ENCODE measurements at regions not wholly inside any gene's neighbourhood (a gene's known extent, or its start where the extent isn't known, plus 50 kb on each side); places are given as distances from the start of the nearest gene placed in this dataset.
"Not testable (repeated sequence)": the region's sequence is repeated elsewhere in the genome, so short reads cannot be mapped to it uniquely, and the experiment has no call there.

GRCh38 chr19:30857388-30857787 lies 485.2 kb downstream of the ZNF536 start:
- no peak for DNase-seq

- no peak for DNase-seq
These were observed 484.6 kb downstream of the ZNF536 start for GRCh38 chr19:30856786-30857185.

- no peak for DNase-seq
These were observed 484.2 kb downstream of the ZNF536 start for GRCh38 chr19:30856376-30856775.

- DNase-seq: no peak
These were observed 483.3 kb downstream of the ZNF536 start for GRCh38 chr19:30855442-30855841.

DNA sequence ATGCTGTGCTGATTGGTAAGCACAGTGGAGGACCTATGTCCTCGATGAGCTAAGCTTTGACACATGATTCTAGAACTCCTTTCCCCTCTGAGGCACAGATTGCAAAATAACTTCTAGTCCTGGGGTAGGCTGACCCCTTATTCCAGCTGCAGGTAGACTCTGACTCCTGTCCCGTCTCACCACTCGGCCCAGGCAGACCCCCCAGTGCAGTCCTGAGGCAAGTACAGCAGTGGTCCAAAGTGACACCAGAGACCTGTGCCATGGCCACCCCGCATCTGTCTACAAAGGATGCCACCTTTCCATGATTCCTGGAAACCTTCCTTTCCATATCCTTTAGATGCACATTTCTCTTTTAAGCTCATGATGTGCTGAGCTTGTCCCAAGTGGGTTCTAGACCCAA lies 482.5 kb downstream of the ZNF536 start:
- DNase-seq: no peak

DNA sequence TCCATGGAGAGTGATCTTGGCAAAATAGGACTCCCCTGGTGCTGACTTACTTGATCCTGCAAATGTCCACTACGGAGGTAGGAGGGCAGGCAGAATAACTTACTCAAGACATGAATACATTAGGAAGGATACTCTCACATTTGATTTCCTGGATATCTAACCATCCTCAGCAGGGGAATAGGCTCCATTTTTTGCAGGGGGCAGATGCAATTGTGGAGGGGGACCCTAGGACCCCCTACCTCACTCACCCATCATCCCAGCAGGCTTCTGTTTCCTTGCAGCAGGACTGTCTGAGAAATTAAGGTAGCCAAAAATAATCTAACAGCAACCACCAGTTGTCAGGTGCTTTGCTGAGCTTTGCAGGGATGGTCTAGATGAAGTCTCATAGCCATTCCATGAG lies 482.0 kb downstream of the ZNF536 start:
- DNase-seq: no peak

DNA sequence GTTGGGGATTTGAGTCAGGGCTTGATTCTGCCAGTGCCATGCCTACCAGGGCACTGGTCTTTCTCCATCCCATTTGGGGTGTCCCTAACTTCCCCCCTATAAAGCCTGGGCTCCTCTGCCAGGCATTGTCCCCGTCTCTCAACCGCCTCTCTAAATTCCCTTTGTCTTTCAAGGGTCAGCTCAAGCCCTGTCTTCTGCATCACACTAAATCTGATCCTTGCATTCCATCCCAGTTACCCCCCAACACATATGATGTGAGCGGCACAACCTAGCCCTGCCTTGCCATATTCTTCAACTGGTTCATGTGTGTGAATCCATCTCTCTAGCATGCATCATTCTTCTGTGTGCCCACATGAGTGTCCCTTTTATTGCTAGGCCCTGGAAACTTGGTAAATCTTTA lies 480.9 kb downstream of the ZNF536 start:
- no peak for DNase-seq

- no peak for DNase-seq
These were observed 480.0 kb downstream of the ZNF536 start for GRCh38 chr19:30852168-30852567.

GRCh38 chr19:30851646-30852045 lies 479.5 kb downstream of the ZNF536 start:
- no peak for DNase-seq

DNA sequence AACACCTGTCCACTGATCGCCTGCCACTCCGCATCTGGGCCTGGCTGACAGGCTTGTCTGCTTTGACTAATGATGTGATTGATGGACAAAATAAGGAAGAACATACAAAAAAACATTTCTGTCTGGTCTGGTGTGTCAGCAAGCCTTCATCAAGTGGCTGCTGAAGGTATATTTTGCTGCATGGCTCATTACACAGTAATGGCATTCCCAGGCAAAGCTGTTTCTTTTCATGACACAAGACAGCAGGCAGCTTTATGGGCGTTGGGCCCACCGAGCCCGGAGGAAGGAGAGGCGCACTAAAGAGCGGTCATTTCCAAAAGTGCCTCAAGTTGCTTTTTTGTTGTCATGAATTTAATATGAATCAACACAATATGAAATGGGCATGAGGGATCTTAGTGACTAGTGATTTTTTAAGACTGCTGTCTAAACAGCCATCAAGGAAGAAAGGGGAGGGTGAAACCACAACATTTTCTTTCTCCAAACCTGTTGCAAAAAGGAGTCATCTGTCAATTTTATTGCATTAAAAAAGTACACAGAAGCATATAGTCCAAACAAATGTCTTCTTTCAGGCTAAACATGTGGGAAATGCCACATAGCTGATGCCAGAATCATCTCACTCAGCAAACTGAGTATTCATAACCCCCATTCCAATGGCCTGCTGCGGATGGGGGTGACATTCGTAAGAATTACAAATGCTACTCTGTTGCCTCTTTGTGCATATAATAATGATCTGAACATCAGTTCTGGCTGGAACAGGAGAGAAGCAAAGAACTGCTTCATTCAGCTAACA lies 476.6 kb downstream of the ZNF536 start:
- no peak for DNase-seq

DNA sequence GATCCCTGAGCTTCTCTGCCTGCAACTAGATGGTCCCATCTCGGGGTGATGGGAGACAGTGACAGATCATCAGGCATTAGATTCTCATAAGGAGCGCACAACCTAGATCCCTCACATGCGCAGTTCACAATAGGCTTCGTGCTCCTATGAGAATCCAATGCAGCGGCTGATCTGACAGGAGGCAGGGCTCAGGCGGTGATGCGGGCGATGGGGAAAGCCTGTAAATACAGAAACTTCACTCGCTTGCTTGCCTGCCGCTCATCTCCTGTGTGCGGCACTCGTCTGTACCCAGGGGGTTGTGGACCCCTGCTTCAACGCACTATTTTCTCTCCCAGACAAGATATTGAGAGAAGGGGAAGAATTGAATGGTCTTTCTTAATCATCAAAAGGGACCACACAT lies 473.9 kb downstream of the ZNF536 start:
- no peak for DNase-seq

DNA sequence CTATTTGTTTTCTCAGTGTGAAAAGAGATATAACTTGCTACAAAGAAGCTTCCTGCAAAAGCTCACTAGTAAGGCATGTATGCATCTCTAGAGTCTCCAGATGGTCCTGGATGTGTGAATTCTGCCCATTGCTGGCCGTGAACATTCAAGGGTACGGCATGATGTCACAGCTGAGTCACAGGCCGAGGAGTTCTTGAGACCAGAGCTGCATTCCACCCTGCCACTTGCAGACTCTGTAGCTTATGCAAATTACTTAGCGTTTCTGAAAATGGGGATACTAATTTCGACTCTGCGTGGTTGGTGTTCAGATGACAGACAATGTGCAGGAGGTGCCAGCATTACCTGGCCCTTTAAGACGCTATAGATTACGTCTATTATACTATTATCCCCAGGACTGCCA lies 470.7 kb downstream of the ZNF536 start:
- no peak for DNase-seq

- DNase-seq: no peak
These were observed 469.8 kb downstream of the ZNF536 start for GRCh38 chr19:30841934-30842333.

DNA sequence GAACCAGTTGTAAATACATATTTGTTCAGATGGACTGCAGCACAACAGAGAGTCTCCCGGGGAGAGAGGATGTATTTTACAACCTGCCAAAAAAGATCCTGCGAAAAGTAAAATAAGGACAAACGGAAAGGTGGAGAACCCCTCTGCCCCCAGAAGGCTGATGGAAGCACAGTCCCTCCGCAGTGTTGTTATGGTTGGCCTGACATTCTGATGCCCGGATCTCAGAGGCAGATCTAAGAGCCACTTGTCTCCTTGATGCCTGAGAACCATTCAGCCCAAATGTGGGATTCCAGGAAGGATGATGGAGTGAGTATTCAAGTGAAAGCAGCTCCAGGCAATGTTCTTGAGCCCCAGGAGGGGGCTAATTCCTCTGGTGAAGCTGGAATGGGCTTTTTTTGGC lies 458.7 kb downstream of the ZNF536 start:
- DNase-seq: no peak

GRCh38 chr19:30825505-30825904 lies 453.3 kb downstream of the ZNF536 start:
- DNase-seq: not testable (repeated sequence)

GRCh38 chr19:30824809-30825208 lies 452.6 kb downstream of the ZNF536 start:
- no peak for DNase-seq

DNA sequence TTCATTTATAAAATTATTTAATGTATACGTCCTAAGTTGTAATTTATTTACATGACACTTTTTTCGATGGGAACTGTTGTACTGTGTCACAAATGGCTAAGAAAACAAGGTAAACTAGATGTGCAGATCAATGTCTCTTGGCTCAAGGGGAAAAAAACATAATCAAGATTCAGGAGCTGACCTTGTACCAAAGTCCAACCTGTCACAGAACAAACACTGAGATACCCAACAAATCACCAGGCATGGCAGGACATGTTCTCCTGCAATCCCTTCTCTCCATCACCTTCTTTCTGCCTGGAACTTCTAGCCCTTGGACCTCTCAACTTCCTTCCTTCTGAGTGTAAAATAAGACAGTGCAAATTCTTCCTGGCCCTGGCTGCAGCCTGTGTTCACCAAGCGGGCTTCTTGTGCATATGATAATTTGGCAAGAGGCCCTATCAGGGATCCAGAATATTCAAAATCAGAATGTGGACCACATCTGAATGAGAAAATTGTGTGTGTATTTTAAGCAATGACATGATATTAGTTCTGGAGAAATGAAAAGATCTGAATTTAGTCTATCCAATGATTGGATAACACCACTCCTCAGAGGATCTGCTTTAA lies 445.9 kb downstream of the ZNF536 start:
- DNase-seq: no peak

DNA sequence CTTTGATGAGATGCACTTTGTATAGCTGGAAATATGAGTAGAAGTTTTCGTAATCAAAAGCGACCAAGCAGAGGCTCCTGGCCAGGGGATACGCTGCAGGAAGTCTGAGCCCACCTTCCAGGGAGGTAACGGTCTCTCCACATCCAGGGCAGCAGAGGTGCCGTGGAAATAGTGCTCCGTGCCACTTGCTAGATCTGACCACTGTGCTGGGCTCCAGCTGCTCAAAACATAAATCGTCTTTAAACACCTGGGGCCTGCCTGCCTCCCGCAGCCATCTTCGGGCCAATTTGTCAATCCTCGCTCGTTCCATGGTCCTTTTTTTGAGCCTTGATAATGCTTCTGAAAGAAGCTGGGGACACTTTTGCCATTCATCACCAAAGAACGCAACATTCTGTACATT lies 445.0 kb downstream of the ZNF536 start:
- no peak for DNase-seq

- no peak for DNase-seq
These were observed 443.9 kb downstream of the ZNF536 start for GRCh38 chr19:30815889-30816580.

GRCh38 chr19:30812099-30812678 lies 440.0 kb downstream of the ZNF536 start:
- no peak for DNase-seq

GRCh38 chr19:30811397-30812098 lies 439.4 kb downstream of the ZNF536 start:
- DNase-seq: no peak

- DNase-seq: no peak
These were observed 438.5 kb downstream of the ZNF536 start for GRCh38 chr19:30810726-30811125.

GRCh38 chr19:30807278-30807677 lies 435.1 kb downstream of the ZNF536 start:
- DNase-seq: peak; percentile 25
